B cell (primary cell): ENCODE measurements at regions not wholly inside any gene's neighbourhood (a gene's known extent, or its start where the extent isn't known, plus 50 kb on each side); places are given as distances from the start of the nearest gene placed in this dataset.

Source experiments
- ATAC-seq: fragments of 200-7000 bp; cut with Tn5 transposase; one replicate; pipeline ENCODE4 v1.10.0; 2021; ENCODE audit warnings: low read depth, mild to moderate bottlenecking, moderate number of reproducible peaks, moderate library complexity
- CTCF ChIA-PET: fragments of 350-600 bp; sonication (Branson Sonifier 250); formaldehyde crosslinking; loops from one replicate; lab custom pipeline; 2021; ENCODE audit warnings: antibody characterized with exemption, inconsistent platforms; lab: Charles Lee
- POLR2A ChIA-PET: fragments of 350-600 bp; sonication (Branson Sonifier 250); formaldehyde crosslinking; loops from one replicate; lab custom pipeline; 2021; ENCODE audit warnings: antibody characterized with exemption; lab: Charles Lee
- DNase-seq: peaks from one replicate; pipeline ENCODE4 v3.0.0; 2013
- H2AFZ ChIP-seq: 2 replicates; pipeline ENCODE4 v1.6.1; 2012; ENCODE audit warnings: mild to moderate bottlenecking, low read depth, low read length; ENCODE audit not compliant: insufficient read depth, poor library complexity, severe bottlenecking
- H3K27ac ChIP-seq, 2 donors: 1 replicate in 1 of 2; 2 replicates in 1 of 2; pipeline ENCODE4 v1.5.1; 2012 to 2013; ENCODE audit warnings: low read length in 2 of 2, mild to moderate bottlenecking in 2 of 2, moderate library complexity in 1 of 2
- H3K27me3 ChIP-seq, 4 experiments: fragments of 200-600 bp in 1 of 4; sonication (generic) in 1 of 4; replicated peaks in 1 of 4; 1 replicate in 2 of 4; 2 replicates in 2 of 4; pipeline versions ENCODE4 v1.6.1 to v1.7.0; 2013 to 2016; ENCODE audit warnings: low read length in 3 of 4, mild to moderate bottlenecking in 2 of 4, mixed read lengths in 1 of 4, moderate library complexity in 1 of 4; ENCODE audit not compliant: insufficient read depth in 4 of 4, control insufficient read depth in 3 of 4; ENCODE audit errors: control extremely low read depth in 1 of 4
- H3K36me3 ChIP-seq, 2 experiments: replicated peaks in 1 of 2; 1 replicate in 1 of 2; 2 replicates in 1 of 2; pipeline versions ENCODE4 v1.6.1 to v1.7.1; 2013; ENCODE audit warnings: low read length in 1 of 2; ENCODE audit not compliant: insufficient read depth in 2 of 2, control insufficient read depth in 1 of 2; ENCODE audit errors: control extremely low read depth in 1 of 2, extremely low read depth in 1 of 2
- H3K4me1 ChIP-seq, 2 donors: fragments of 200-600 bp in 1 of 2; sonication (generic) in 1 of 2; 1 replicate in 1 of 2; 2 replicates in 1 of 2; pipeline versions ENCODE4 v1.5.1 to v1.6.1; 2013 to 2017; ENCODE audit warnings: low read length in 2 of 2; ENCODE audit not compliant: control insufficient read depth in 2 of 2, insufficient read depth in 2 of 2
- H3K4me2 ChIP-seq: replicated peaks from 2 replicates; pipeline ENCODE3; 2012; ENCODE audit warnings: mild to moderate bottlenecking, low read depth, low read length; ENCODE audit not compliant: poor library complexity, severe bottlenecking
- H3K4me3 ChIP-seq, 5 experiments: fragments of 200-600 bp in 1 of 5; sonication (generic) in 1 of 5; 1 replicate in 3 of 5; 2 replicates in 2 of 5; pipeline versions ENCODE4 v1.5.1 to v1.7.0; 2011 to 2016; ENCODE audit warnings: low read length in 4 of 5, mild to moderate bottlenecking in 4 of 5, low read depth in 2 of 5, control low read depth in 1 of 5, moderate library complexity in 1 of 5; ENCODE audit not compliant: insufficient read depth in 1 of 5; ENCODE audit errors: control extremely low read depth in 1 of 5, extremely low read depth in 1 of 5
- H3K79me2 ChIP-seq: fragments of 200-600 bp; sonication (generic); one replicate; pipeline ENCODE4 v1.6.0; 2016; ENCODE audit warnings: low read length; ENCODE audit not compliant: control insufficient read depth, insufficient read depth
- H3K9ac ChIP-seq: fragments of 200-600 bp; sonication (generic); 2 replicates; pipeline ENCODE4 v1.6.1; 2017; ENCODE audit warnings: mild to moderate bottlenecking, low read length, moderate library complexity
- H3K9me3 ChIP-seq, 3 donors: one replicate each; pipeline versions ENCODE4 v1.6.1 to v1.7.1; 2013; ENCODE audit warnings: low read length in 2 of 3; ENCODE audit not compliant: control insufficient read depth in 2 of 3, insufficient read depth in 1 of 3; ENCODE audit errors: control extremely low read depth in 1 of 3
- H4K20me1 ChIP-seq: 2 replicates; pipeline ENCODE4 v1.6.0; 2012; ENCODE audit warnings: mild to moderate bottlenecking, low read length; ENCODE audit not compliant: insufficient read depth, control insufficient read depth, poor library complexity, severe bottlenecking
- H3K27ac Mint-ChIP-seq: one replicate; pipeline ENCODE4 v1.8.0; 2021; ENCODE audit warnings: mixed read lengths
- H3K27me3 Mint-ChIP-seq: one replicate; pipeline ENCODE4 v1.8.0; 2021; ENCODE audit warnings: mixed read lengths
- H3K4me1 Mint-ChIP-seq: one replicate; pipeline ENCODE4 v1.8.0; 2021; ENCODE audit warnings: mixed read lengths
- H3K4me3 Mint-ChIP-seq: one replicate; pipeline ENCODE4 v1.8.0; 2021; ENCODE audit warnings: mixed read lengths
- H3K9me3 Mint-ChIP-seq: one replicate; pipeline ENCODE4 v1.8.0; 2022; ENCODE audit warnings: mixed read lengths; ENCODE audit not compliant: insufficient read depth
- EZH2 ChIP-seq: IDR thresholded peaks from 2 replicates; pipeline ENCODE4 v1.6.1; 2012; ENCODE audit warnings: borderline replicate concordance, low read depth, mild to moderate bottlenecking, moderate library complexity, low read length; ENCODE audit not compliant: insufficient read depth, poor library complexity, severe bottlenecking
- WGBS: methylation state at CpG from one replicate; pipeline ENCODE4 v1.1.5; 2013; ENCODE audit warnings: missing lambda C conversion rate; ENCODE audit not compliant: insufficient coverage; 5-methylcytosine and 5-hydroxymethylcytosine counted together
- intact Hi-C: fragments of 100-400 bp; cut with micrococcal nuclease; formaldehyde crosslinking; loops from one replicate; pipeline ENCODE4 v1.10.0; 2022
- TF ChIP-seq, protein P1 (sequence below): fragments of 200-600 bp; IDR thresholded peaks from one replicate; pipeline ENCODE4 v1.8.0; 2022; ENCODE audit warnings: antibody characterized with exemption, mild to moderate bottlenecking

DNA sequence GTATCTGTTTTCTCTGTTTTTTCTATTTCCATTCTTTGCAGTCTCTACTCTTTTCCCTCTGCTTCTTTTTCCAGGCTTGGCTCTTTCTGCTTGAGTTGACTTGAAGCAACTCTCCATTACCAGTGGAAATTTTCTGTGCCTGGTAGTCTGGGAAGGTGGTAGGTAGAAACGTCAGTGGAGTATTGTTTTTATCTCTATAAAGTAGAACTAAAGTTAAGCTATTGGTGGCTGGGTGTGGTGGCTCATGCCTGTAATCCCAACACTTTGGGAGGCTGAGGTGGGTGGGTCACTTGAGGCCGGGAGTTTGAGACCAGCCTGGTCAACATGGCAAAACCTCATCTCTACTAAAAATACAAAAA lies 438.1 kb upstream of the AR start:
- ChIA-PET CTCF (no interaction called here), POLR2A (no interaction called here)
- Histone ChIP-seq H3K27ac (no peak overlapping the region), H3K4me3 (no peak overlapping the region), H3K79me2 (no peaks in the 10 kb centered on the region), H3K27me3 (no peaks in the 10 kb centered on the region), H3K36me3 (no peaks in the 10 kb centered on the region), H2AFZ (no peak overlapping the region), H3K9ac (no peak overlapping the region), H3K4me1 (no peaks in the 10 kb centered on the region), H3K9me3 (no peaks in the 10 kb centered on the region), H4K20me1 (no peaks in the 10 kb centered on the region), H3K4me2 (no peak overlapping the region)
- Mint-ChIP-seq H3K4me3 (no peak overlapping the region), H3K27me3 (no peaks in the 10 kb centered on the region), H3K27ac (no peak overlapping the region), H3K4me1 (no peaks in the 10 kb centered on the region), H3K9me3 (no peaks in the 10 kb centered on the region)
- DNase-seq: no peak
- ATAC-seq: no peak
- WGBS: no CpG with 5 or more reads among the region's 2 CpGs
- intact Hi-C loops: no loop called here
- no peak for TF ChIP-seq EZH2
- TF ChIP-seq, protein P1, sequence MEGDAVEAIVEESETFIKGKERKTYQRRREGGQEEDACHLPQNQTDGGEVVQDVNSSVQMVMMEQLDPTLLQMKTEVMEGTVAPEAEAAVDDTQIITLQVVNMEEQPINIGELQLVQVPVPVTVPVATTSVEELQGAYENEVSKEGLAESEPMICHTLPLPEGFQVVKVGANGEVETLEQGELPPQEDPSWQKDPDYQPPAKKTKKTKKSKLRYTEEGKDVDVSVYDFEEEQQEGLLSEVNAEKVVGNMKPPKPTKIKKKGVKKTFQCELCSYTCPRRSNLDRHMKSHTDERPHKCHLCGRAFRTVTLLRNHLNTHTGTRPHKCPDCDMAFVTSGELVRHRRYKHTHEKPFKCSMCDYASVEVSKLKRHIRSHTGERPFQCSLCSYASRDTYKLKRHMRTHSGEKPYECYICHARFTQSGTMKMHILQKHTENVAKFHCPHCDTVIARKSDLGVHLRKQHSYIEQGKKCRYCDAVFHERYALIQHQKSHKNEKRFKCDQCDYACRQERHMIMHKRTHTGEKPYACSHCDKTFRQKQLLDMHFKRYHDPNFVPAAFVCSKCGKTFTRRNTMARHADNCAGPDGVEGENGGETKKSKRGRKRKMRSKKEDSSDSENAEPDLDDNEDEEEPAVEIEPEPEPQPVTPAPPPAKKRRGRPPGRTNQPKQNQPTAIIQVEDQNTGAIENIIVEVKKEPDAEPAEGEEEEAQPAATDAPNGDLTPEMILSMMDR: no peak

DNA sequence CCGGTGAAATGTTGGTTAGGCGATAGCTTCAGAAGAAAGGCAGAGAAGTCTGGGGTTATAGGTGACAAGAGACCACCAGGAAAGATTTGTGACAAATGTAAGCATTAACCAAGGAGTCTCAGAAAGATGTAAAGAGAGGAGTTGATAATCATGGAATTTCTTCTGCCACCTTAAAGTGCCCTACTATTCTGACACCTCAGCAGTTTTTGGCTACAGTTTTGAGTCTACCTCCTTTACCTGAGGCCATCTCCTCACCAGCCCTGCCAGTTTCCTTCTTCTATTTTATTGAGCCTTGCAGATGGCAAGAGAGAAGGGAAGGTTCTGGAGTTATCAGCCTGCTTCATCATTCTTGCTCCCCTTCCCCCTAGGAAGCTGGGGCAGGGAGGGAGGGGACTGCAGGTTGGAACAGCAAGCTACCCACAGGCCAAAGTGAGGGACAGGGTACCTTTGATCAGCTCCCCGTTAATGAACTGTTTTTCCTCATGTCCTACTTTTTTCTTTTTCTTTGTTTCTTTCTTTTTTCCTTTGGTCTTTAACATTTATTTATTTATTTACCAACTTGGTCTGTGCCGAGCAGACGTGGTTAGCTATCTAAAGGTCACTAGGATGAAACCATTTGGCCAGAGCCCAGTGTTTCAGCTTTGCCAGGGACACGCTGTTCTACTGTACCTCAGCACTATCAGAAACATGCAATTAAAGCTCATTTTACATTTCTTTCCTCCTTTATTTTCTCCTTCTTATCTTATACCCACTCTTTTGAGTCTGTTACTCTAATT lies 438.7 kb upstream of the AR start:
- intact Hi-C loops: no loop called here
- Histone ChIP-seq H3K27ac (no peak overlapping the region), H3K79me2 (no peaks in the 10 kb centered on the region), H3K27me3 (no peaks in the 10 kb centered on the region), H3K36me3 (no peaks in the 10 kb centered on the region), H3K9me3 (no peaks in the 10 kb centered on the region), H3K4me2 (no peak overlapping the region), H4K20me1 (no peaks in the 10 kb centered on the region), H3K4me3 (no peak overlapping the region), H3K4me1 (no peaks in the 10 kb centered on the region), H3K9ac (no peak overlapping the region), H2AFZ (no peak overlapping the region)
- ChIA-PET CTCF (no interaction called here), POLR2A (no interaction called here)
- DNase-seq: no peak
- WGBS: no CpG with 5 or more reads among the region's 6 CpGs
- Mint-ChIP-seq H3K27me3 (no peaks in the 10 kb centered on the region), H3K4me3 (no peak overlapping the region), H3K4me1 (no peaks in the 10 kb centered on the region), H3K27ac (no peak overlapping the region), H3K9me3 (no peaks in the 10 kb centered on the region)
- TF ChIP-seq, protein P1: no peak
- TF ChIP-seq EZH2: no peak
- ATAC-seq: no peak
